Panc1 (cell line): ENCODE measurements at regions not wholly inside any gene's neighbourhood (a gene's known extent, or its start where the extent isn't known, plus 50 kb on each side); places are given as distances from the start of the nearest gene placed in this dataset.

ENCODE experiments used
- ATAC-seq: fragments of 200-7000 bp; cut with Tn5 transposase; 2 replicates; pipeline ENCODE4 v1.9.1; 2020; ENCODE audit warnings: mild to moderate bottlenecking, moderate library complexity
- BruUV-seq: library from RNA; stranded (reverse); fragments of 400-500 nt; replicated peaks from 2 replicates; lab custom pipeline; 2021; lab: Mats Ljungman, UMichigan
- CTCF ChIA-PET: fragments of 300-600 bp; sonication (Branson Sonifier 250); formaldehyde crosslinking; loops from one replicate; lab custom pipeline; 2022; ENCODE audit warnings: antibody characterized with exemption; lab: Charles Lee
- POLR2A ChIA-PET: fragments of 300-600 bp; sonication (Branson Sonifier 250); formaldehyde crosslinking; loops from one replicate; lab custom pipeline; 2022; ENCODE audit warnings: antibody characterized with exemption; lab: Charles Lee
- DNase-seq: peaks from one replicate; pipeline ENCODE4 v3.0.0-alpha.2; 2010; ENCODE audit warnings: low read depth, low spot score
- H3K27ac ChIP-seq: 2 replicates; pipeline ENCODE4 v1.5.1; 2011; ENCODE audit warnings: mild to moderate bottlenecking, low read length, inconsistent platforms
- H3K27me3 ChIP-seq: fragments of 200-500 bp; sonication (Bioruptor generic); 2 replicates; pipeline ENCODE4 v1.6.0; 2014; ENCODE audit warnings: low read length, inconsistent platforms; ENCODE audit not compliant: control insufficient read depth, insufficient read depth
- H3K36me3 ChIP-seq: fragments of 200-500 bp; sonication (Bioruptor generic); 2 replicates; pipeline ENCODE4 v1.5.1; 2014; ENCODE audit warnings: inconsistent platforms, mild to moderate bottlenecking, low read length, moderate library complexity; ENCODE audit not compliant: control insufficient read depth, insufficient read depth
- H3K4me1 ChIP-seq: 2 replicates; pipeline ENCODE4 v1.5.1; 2011; ENCODE audit warnings: inconsistent platforms, mild to moderate bottlenecking, low read length, moderate library complexity; ENCODE audit not compliant: control insufficient read depth, insufficient read depth
- H3K4me3 ChIP-seq, 2 experiments: 2 replicates each; pipeline ENCODE4 v1.5.1; 2011 to 2012; ENCODE audit warnings: low read depth in 2 of 2, low read length in 2 of 2, mild to moderate bottlenecking in 2 of 2, inconsistent platforms in 1 of 2, moderate library complexity in 1 of 2
- H3K9me3 ChIP-seq: fragments of 200-500 bp; sonication (Bioruptor generic); 2 replicates; pipeline ENCODE4 v1.5.1; 2014; ENCODE audit warnings: low read depth, mild to moderate bottlenecking, inconsistent platforms, low read length, moderate library complexity; ENCODE audit not compliant: control insufficient read depth, insufficient read depth
- POLR2AphosphoS5 ChIP-seq: IDR thresholded peaks from 2 replicates; pipeline ENCODE4 v1.6.1; 2012; ENCODE audit warnings: mild to moderate bottlenecking, low read depth, low read length, moderate library complexity
- SIN3A ChIP-seq: IDR thresholded peaks from 2 replicates; pipeline ENCODE4 v1.6.1; 2012; ENCODE audit warnings: low read depth, mild to moderate bottlenecking, low read length, moderate library complexity, borderline replicate concordance; ENCODE audit not compliant: insufficient read depth
- TCF7L2 ChIP-seq: IDR thresholded peaks from 2 replicates; pipeline ENCODE4 v1.6.1; 2011; ENCODE audit warnings: mild to moderate bottlenecking, low read depth, low read length, inconsistent platforms
- in situ Hi-C: cut with HindIII; loops from 2 replicates; pipeline ENCODE4 v1.10.0; 2016; ENCODE audit warnings: low sequenced_read_pairs, low pct_unique_long_range_greater_than_20kb
- intact Hi-C: fragments of 100-400 bp; cut with micrococcal nuclease; formaldehyde crosslinking; loops from one replicate; pipeline ENCODE4 v1.10.0; 2022; ENCODE audit not compliant: unreplicated experiment
- TF ChIP-seq, protein P1 (sequence below), 2 experiments: IDR thresholded peaks; 2 replicates each; pipeline ENCODE4 v1.6.1; 2011 to 2012; ENCODE audit warnings: low read depth in 2 of 2, control low read depth in 1 of 2, low read length in 1 of 2, mild to moderate bottlenecking in 1 of 2, moderate library complexity in 1 of 2; ENCODE audit not compliant: insufficient read depth in 1 of 2
- TF ChIP-seq, protein P2 (sequence below): fragments of 450-650 bp; IDR thresholded peaks from 2 replicates; pipeline ENCODE4 v1.5.1; 2017; ENCODE audit warnings: mild to moderate bottlenecking

- no TSS peak for BruUV-seq
- DNase-seq (no peak), ATAC-seq (no peak)
- Histone ChIP-seq H3K27ac (no peak overlapping the region), H3K4me1 (no peaks in the 10 kb centered on the region), H3K9me3 (no peaks in the 10 kb centered on the region), H3K27me3 (no peaks in the 10 kb centered on the region), H3K4me3 (no peak overlapping the region), H3K36me3 (no peaks in the 10 kb centered on the region)
- ChIA-PET POLR2A (no interaction called here), CTCF (no interaction called here)
- intact Hi-C loops (no loop called here), in situ Hi-C loops (no loop called here)
- no peak for TF ChIP-seq POLR2AphosphoS5
- TF ChIP-seq SIN3A, result no peak
- TF ChIP-seq, protein P1, sequence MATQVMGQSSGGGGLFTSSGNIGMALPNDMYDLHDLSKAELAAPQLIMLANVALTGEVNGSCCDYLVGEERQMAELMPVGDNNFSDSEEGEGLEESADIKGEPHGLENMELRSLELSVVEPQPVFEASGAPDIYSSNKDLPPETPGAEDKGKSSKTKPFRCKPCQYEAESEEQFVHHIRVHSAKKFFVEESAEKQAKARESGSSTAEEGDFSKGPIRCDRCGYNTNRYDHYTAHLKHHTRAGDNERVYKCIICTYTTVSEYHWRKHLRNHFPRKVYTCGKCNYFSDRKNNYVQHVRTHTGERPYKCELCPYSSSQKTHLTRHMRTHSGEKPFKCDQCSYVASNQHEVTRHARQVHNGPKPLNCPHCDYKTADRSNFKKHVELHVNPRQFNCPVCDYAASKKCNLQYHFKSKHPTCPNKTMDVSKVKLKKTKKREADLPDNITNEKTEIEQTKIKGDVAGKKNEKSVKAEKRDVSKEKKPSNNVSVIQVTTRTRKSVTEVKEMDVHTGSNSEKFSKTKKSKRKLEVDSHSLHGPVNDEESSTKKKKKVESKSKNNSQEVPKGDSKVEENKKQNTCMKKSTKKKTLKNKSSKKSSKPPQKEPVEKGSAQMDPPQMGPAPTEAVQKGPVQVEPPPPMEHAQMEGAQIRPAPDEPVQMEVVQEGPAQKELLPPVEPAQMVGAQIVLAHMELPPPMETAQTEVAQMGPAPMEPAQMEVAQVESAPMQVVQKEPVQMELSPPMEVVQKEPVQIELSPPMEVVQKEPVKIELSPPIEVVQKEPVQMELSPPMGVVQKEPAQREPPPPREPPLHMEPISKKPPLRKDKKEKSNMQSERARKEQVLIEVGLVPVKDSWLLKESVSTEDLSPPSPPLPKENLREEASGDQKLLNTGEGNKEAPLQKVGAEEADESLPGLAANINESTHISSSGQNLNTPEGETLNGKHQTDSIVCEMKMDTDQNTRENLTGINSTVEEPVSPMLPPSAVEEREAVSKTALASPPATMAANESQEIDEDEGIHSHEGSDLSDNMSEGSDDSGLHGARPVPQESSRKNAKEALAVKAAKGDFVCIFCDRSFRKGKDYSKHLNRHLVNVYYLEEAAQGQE (IDR thresholded peaks at IDR 0.05; ENCODE audit: insufficient read depth in 1 of 2, low read depth in 2 of 2, low read length in 1 of 2), result no peak
- TF ChIP-seq, protein P2, sequence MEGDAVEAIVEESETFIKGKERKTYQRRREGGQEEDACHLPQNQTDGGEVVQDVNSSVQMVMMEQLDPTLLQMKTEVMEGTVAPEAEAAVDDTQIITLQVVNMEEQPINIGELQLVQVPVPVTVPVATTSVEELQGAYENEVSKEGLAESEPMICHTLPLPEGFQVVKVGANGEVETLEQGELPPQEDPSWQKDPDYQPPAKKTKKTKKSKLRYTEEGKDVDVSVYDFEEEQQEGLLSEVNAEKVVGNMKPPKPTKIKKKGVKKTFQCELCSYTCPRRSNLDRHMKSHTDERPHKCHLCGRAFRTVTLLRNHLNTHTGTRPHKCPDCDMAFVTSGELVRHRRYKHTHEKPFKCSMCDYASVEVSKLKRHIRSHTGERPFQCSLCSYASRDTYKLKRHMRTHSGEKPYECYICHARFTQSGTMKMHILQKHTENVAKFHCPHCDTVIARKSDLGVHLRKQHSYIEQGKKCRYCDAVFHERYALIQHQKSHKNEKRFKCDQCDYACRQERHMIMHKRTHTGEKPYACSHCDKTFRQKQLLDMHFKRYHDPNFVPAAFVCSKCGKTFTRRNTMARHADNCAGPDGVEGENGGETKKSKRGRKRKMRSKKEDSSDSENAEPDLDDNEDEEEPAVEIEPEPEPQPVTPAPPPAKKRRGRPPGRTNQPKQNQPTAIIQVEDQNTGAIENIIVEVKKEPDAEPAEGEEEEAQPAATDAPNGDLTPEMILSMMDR, result no peak
- TF ChIP-seq TCF7L2, result no peak
Measured at GRCh38 chr9:109922617-109923470, 142.8 kb downstream of the PALM2AKAP2 start.

DNA sequence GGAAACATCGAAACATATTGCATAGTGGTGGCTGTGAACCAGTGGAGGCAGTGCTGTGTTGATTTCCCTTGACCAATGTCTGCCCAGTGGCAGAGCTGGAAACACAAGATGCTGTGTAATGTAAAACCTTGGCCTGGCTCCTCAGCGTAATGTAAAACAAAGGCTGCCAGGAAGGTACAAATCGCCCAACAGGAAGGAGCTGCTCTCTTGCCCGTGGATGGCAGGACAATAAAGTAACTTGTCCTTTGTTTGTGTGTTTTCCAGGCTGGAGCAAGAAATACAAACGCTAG, 143.4 kb downstream of the PALM2AKAP2 start:
- H3K4me1 ChIP-seq, result no peaks in the 10 kb centered on the region
- no peak overlapping the region for H3K27ac ChIP-seq
- no peak for TF ChIP-seq TCF7L2
- TF ChIP-seq SIN3A, result no peak
- TF ChIP-seq, protein P1 (IDR thresholded peaks at IDR 0.05; ENCODE audit: insufficient read depth in 1 of 2, low read depth in 2 of 2, low read length in 1 of 2), result no peak
- TF ChIP-seq POLR2AphosphoS5, result no peak
- TF ChIP-seq, protein P2, result no peak
- no peak for ATAC-seq
- intact Hi-C loops (no loop called here), in situ Hi-C loops (no loop called here)
- no TSS peak for BruUV-seq
- H3K9me3 ChIP-seq, result no peaks in the 10 kb centered on the region
- no peaks in the 10 kb centered on the region for H3K36me3 ChIP-seq
- H3K27me3 ChIP-seq, result no peaks in the 10 kb centered on the region
- DNase-seq, result no peak
- ChIA-PET CTCF (no interaction called here), POLR2A (no interaction called here)
- H3K4me3 ChIP-seq, result no peak overlapping the region
